ENCODE measurements at regions not wholly inside any gene's neighbourhood (a gene's known extent, or its start where the extent isn't known, plus 50 kb on each side); places are given as distances from the start of the nearest gene placed in this dataset.

DNA sequence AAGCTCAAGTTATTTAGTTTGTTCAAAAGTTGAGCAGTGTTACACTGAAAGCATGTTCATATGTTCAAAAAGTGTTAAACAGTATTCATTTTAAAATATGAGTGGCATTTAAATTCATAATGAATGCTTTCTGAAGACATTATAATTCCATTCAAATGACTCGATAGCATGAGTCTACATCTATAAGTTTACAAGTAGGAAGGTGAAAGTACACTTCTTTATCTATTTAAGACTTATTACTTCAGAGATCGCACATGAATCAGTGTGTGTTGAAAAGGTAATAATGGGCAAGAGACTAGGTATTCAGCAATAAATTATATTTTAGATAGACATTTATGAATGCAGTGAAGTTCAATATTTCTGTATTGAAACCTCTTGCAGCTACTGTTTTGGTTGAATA lies 456.1 kb downstream of the GRXCR1 start:
- H3K9ac ChIP-seq (ENCODE audit: extremely low read depth, low read length, poor library complexity, severe bottlenecking): no peak overlapping the region
- no peak overlapping the region for H3K27ac ChIP-seq (ENCODE audit: low read depth, low read length)
- no peaks in the 10 kb centered on the region for H3K4me1 ChIP-seq (ENCODE audit: control insufficient read depth, insufficient read depth, low read length)
- H3K4me3 ChIP-seq (ENCODE audit: low read length): no peak overlapping the region
- no peak overlapping the region for H3K27ac Mint-ChIP-seq
- no peaks in the 10 kb centered on the region for H3K9me3 ChIP-seq (ENCODE audit: control insufficient read depth, low read length)
- no peaks in the 10 kb centered on the region for H3K27me3 ChIP-seq (ENCODE audit: control insufficient read depth, insufficient read depth, low read length, poor library complexity, severe bottlenecking)
- H3K36me3 Mint-ChIP-seq (ENCODE audit: low read depth): no peaks in the 10 kb centered on the region
- no peaks in the 10 kb centered on the region for H3K4me1 Mint-ChIP-seq
- H3K9me3 Mint-ChIP-seq: no peaks in the 10 kb centered on the region
- no peak overlapping the region for H3K4me3 Mint-ChIP-seq
- H3K36me3 ChIP-seq (ENCODE audit: control insufficient read depth, insufficient read depth, low read length): no peaks in the 10 kb centered on the region
- no peak for TF ChIP-seq CTCF (conservative IDR thresholded peaks at IDR 0.05)
- peaks cover 1% of the 10 kb centered on the region for H3K27me3 Mint-ChIP-seq (ENCODE audit: insufficient read depth)
- DNase-seq: no peak
- 83% methylated on average over 1 of the region's 2 CpGs; no CpG with 5 or more reads in 1 of the 2 experiments for WGBS, 2 experiments (ENCODE audit: insufficient coverage in 1 of 2, insufficient read length in 1 of 2)

DNA sequence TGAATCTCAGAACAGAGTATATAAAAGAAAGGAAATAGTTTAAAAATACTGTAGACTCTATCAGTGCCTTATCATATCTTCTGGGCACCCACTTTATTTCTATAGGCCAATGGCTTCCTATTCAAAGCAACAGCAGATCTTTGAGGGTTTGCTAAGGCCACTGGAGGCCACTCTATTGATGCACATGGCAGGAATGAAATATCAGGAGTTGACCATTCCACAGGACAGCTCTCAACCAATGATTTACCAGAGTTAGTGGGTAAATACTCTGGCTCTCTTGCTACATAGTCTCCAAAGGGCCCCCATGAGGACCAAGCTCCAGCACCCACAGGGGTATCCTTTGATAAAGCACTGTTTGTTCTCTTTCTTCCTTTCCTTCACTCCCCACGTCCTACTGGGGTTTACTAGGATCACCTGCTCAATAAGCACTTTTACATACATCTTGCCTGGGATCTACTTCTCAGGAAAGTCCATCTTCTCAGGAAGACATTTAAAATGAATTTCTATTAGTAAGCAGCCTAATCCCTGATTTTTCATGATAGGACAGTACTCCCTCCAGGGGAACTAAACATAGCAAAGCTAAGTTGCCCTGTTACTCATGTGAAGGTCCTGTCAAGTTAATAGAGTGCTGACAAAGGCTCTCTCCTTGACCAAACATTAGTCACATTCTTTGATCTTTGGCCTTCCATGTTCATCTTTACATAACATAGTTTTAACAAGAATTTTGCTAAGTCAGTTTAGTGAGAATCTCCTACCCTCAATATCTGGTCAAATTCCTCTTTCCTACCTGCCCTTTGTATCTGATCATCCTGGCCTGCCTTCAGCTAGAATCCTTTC lies 459.7 kb downstream of the GRXCR1 start:
- 17 to 52% methylated on average over 1 of the region's 1 CpG for WGBS, 2 experiments (ENCODE audit: insufficient coverage in 1 of 2, insufficient read length in 1 of 2)

GRCh38 chr4:43352859-43353258 lies 460.3 kb downstream of the GRXCR1 start:
- TF ChIP-seq CTCF (conservative IDR thresholded peaks at IDR 0.05): no peak
- 85 to 89% methylated on average over 3 of the region's 3 CpGs for WGBS, 2 experiments (ENCODE audit: insufficient coverage in 1 of 2, insufficient read length in 1 of 2)
- Mint-ChIP-seq H3K27me3 (ENCODE audit: insufficient read depth) (peaks cover 1% of the 10 kb centered on the region), H3K27ac (no peak overlapping the region), H3K4me3 (no peak overlapping the region), H3K36me3 (ENCODE audit: low read depth) (no peaks in the 10 kb centered on the region), H3K9me3 (no peaks in the 10 kb centered on the region), H3K4me1 (no peaks in the 10 kb centered on the region)
- Histone ChIP-seq H3K9me3 (ENCODE audit: control insufficient read depth, low read length) (no peaks in the 10 kb centered on the region), H3K27me3 (ENCODE audit: control insufficient read depth, insufficient read depth, low read length, poor library complexity, severe bottlenecking) (no peaks in the 10 kb centered on the region), H3K9ac (ENCODE audit: extremely low read depth, low read length, poor library complexity, severe bottlenecking) (no peak overlapping the region), H3K4me1 (ENCODE audit: control insufficient read depth, insufficient read depth, low read length) (no peaks in the 10 kb centered on the region), H3K27ac (ENCODE audit: low read depth, low read length) (no peak overlapping the region), H3K36me3 (ENCODE audit: control insufficient read depth, insufficient read depth, low read length) (no peaks in the 10 kb centered on the region), H3K4me3 (ENCODE audit: low read length) (no peak overlapping the region)
- DNase-seq: no peak

More for the DNA sequence above, 459.7 kb downstream of the GRXCR1 start:
- no peak overlapping the region for H3K27ac Mint-ChIP-seq
- Histone ChIP-seq H3K27ac (ENCODE audit: low read depth, low read length) (no peak overlapping the region), H3K4me3 (ENCODE audit: low read length) (no peak overlapping the region), H3K9ac (ENCODE audit: extremely low read depth, low read length, poor library complexity, severe bottlenecking) (no peak overlapping the region), H3K36me3 (ENCODE audit: control insufficient read depth, insufficient read depth, low read length) (no peaks in the 10 kb centered on the region), H3K4me1 (ENCODE audit: control insufficient read depth, insufficient read depth, low read length) (no peaks in the 10 kb centered on the region), H3K9me3 (ENCODE audit: control insufficient read depth, low read length) (no peaks in the 10 kb centered on the region), H3K27me3 (ENCODE audit: control insufficient read depth, insufficient read depth, low read length, poor library complexity, severe bottlenecking) (no peaks in the 10 kb centered on the region)
- DNase-seq: no peak
- H3K36me3 Mint-ChIP-seq (ENCODE audit: low read depth): no peaks in the 10 kb centered on the region
- H3K9me3 Mint-ChIP-seq: no peaks in the 10 kb centered on the region
- H3K4me3 Mint-ChIP-seq: no peak overlapping the region
- no peak for TF ChIP-seq CTCF (conservative IDR thresholded peaks at IDR 0.05)
- H3K27me3 Mint-ChIP-seq (ENCODE audit: insufficient read depth): peaks cover 1% of the 10 kb centered on the region
- no peaks in the 10 kb centered on the region for H3K4me1 Mint-ChIP-seq

Data from endodermal cell (in vitro differentiated cells).